ENCODE measurements at regions not wholly inside any gene's neighbourhood (a gene's known extent, or its start where the extent isn't known, plus 50 kb on each side); places are given as distances from the start of the nearest gene placed in this dataset.

DNA sequence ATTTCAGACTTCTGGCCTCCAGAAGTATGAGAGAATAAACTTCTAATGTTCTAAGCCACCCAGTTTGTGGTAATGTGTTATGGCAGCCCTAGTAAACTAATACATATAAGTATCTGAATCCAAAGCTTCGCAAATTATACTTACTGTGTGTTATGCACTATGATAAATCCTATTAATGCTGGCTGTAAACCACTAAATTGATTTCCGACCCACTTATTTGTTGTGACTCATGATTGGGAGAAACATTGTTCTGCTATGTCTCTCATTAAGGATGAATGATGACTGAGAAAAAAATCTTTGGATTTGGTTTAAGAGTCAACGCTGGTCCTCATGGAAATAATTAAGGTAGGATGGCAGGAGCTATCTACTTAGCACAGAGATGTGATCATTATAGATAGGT is 62.0 kb downstream of the FZD4 start:
- no peaks in the 10 kb centered on the region for H3K4me1 ChIP-seq (ENCODE audit: insufficient read depth, low read length)
- DNase-seq, result no peak
- no peak for ATAC-seq (ENCODE audit: insufficient read depth, low read depth)
- no peak overlapping the region for H3K4me2 ChIP-seq (ENCODE audit: insufficient read depth, low read length)
- no peaks in the 10 kb centered on the region for H3K36me3 ChIP-seq (ENCODE audit: insufficient read depth, low read length)
- no peaks in the 10 kb centered on the region for H3K79me2 ChIP-seq (ENCODE audit: insufficient read depth, low read length)
- H3K9ac ChIP-seq (ENCODE audit: low read depth, low read length), result no peak overlapping the region
- H3K27me3 ChIP-seq (ENCODE audit: insufficient read depth, low read length, poor library complexity), result no peaks in the 10 kb centered on the region
- no peak overlapping the region for H3K27ac ChIP-seq (ENCODE audit: low read length)
- no peak overlapping the region for H3K4me3 ChIP-seq (ENCODE audit: low read depth in 1 of 2, low read length in 2 of 2)
- H3K9me3 ChIP-seq (ENCODE audit: insufficient read depth, low read length, severe bottlenecking), result no peaks in the 10 kb centered on the region
- no peaks in the 10 kb centered on the region for H4K20me1 ChIP-seq (ENCODE audit: insufficient read depth, low read length)
- H2AFZ ChIP-seq (ENCODE audit: low read depth, low read length), result no peak overlapping the region
- TF ChIP-seq EZH2 (IDR thresholded peaks at IDR 0.05; ENCODE audit: borderline replicate concordance, low read depth, low read length, severe bottlenecking), result no peak
- TF ChIP-seq, protein P1, sequence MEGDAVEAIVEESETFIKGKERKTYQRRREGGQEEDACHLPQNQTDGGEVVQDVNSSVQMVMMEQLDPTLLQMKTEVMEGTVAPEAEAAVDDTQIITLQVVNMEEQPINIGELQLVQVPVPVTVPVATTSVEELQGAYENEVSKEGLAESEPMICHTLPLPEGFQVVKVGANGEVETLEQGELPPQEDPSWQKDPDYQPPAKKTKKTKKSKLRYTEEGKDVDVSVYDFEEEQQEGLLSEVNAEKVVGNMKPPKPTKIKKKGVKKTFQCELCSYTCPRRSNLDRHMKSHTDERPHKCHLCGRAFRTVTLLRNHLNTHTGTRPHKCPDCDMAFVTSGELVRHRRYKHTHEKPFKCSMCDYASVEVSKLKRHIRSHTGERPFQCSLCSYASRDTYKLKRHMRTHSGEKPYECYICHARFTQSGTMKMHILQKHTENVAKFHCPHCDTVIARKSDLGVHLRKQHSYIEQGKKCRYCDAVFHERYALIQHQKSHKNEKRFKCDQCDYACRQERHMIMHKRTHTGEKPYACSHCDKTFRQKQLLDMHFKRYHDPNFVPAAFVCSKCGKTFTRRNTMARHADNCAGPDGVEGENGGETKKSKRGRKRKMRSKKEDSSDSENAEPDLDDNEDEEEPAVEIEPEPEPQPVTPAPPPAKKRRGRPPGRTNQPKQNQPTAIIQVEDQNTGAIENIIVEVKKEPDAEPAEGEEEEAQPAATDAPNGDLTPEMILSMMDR (IDR thresholded peaks at IDR 0.05; ENCODE audit: borderline replicate concordance, extremely low read depth, low read length, poor library complexity, severe bottlenecking), result no peak

All from DND-41 (cell line).